ENCODE measurements at regions not wholly inside any gene's neighbourhood (a gene's known extent, or its start where the extent isn't known, plus 50 kb on each side); places are given as distances from the start of the nearest gene placed in this dataset.

- no peak overlapping the region for H3K4me3 ChIP-seq
- H3K27ac ChIP-seq = no peak overlapping the region
- H3K27me3 ChIP-seq = no peaks in the 10 kb centered on the region
- H3K36me3 ChIP-seq = no peaks in the 10 kb centered on the region
- TF ChIP-seq, protein P1, sequence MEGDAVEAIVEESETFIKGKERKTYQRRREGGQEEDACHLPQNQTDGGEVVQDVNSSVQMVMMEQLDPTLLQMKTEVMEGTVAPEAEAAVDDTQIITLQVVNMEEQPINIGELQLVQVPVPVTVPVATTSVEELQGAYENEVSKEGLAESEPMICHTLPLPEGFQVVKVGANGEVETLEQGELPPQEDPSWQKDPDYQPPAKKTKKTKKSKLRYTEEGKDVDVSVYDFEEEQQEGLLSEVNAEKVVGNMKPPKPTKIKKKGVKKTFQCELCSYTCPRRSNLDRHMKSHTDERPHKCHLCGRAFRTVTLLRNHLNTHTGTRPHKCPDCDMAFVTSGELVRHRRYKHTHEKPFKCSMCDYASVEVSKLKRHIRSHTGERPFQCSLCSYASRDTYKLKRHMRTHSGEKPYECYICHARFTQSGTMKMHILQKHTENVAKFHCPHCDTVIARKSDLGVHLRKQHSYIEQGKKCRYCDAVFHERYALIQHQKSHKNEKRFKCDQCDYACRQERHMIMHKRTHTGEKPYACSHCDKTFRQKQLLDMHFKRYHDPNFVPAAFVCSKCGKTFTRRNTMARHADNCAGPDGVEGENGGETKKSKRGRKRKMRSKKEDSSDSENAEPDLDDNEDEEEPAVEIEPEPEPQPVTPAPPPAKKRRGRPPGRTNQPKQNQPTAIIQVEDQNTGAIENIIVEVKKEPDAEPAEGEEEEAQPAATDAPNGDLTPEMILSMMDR (IDR thresholded peaks at IDR 0.05) = no peak
- TF ChIP-seq POLR2A (IDR thresholded peaks at IDR 0.05) = no peak
- no peaks in the 10 kb centered on the region for H3K9me3 ChIP-seq
- DNase-seq = no peak
- H3K4me1 ChIP-seq = no peaks in the 10 kb centered on the region
- intact Hi-C loops (cut with DNase I) = no loop called here
These were observed 855.6 kb downstream of the SLC16A7 start for GRCh38 chr12:60451457-60451856.

GRCh38 chr12:60465060-60465459 lies 869.2 kb downstream of the SLC16A7 start:
- H3K27ac ChIP-seq = no peak overlapping the region
- H3K4me1 ChIP-seq = no peaks in the 10 kb centered on the region
- no peaks in the 10 kb centered on the region for H3K9me3 ChIP-seq
- H3K27me3 ChIP-seq = no peaks in the 10 kb centered on the region
- H3K36me3 ChIP-seq = no peaks in the 10 kb centered on the region
- no peak for TF ChIP-seq POLR2A (IDR thresholded peaks at IDR 0.05)
- TF ChIP-seq, protein P1 (IDR thresholded peaks at IDR 0.05) = no peak
- no peak for DNase-seq
- no peak overlapping the region for H3K4me3 ChIP-seq
- intact Hi-C loops (cut with DNase I) = no loop called here

- no peaks in the 10 kb centered on the region for H3K4me1 ChIP-seq
- no peak overlapping the region for H3K4me3 ChIP-seq
- DNase-seq = no peak
- TF ChIP-seq, protein P1 (IDR thresholded peaks at IDR 0.05) = no peak
- no peak overlapping the region for H3K27ac ChIP-seq
- H3K9me3 ChIP-seq = no peaks in the 10 kb centered on the region
- no peaks in the 10 kb centered on the region for H3K27me3 ChIP-seq
- no peaks in the 10 kb centered on the region for H3K36me3 ChIP-seq
- WGBS, 2 donors = 89 to 95% methylated on average over 5 of the region's 5 CpGs
- intact Hi-C loops (cut with DNase I) = no loop called here
These were observed 872.7 kb downstream of the SLC16A7 start for GRCh38 chr12:60468546-60468945.

GRCh38 chr12:60475825-60476224 lies 880.0 kb downstream of the SLC16A7 start:
- Histone ChIP-seq H3K36me3 (no peaks in the 10 kb centered on the region), H3K4me3 (no peak overlapping the region), H3K4me1 (no peaks in the 10 kb centered on the region), H3K9me3 (no peaks in the 10 kb centered on the region), H3K27ac (no peak overlapping the region), H3K27me3 (no peaks in the 10 kb centered on the region)
- WGBS, 2 donors = 71 to 87% methylated on average over 3 of the region's 3 CpGs
- intact Hi-C loops (cut with DNase I) = no loop called here
- DNase-seq = no peak
- no peak for TF ChIP-seq POLR2A (IDR thresholded peaks at IDR 0.05)
- TF ChIP-seq, protein P1 (IDR thresholded peaks at IDR 0.05) = no peak

DNA sequence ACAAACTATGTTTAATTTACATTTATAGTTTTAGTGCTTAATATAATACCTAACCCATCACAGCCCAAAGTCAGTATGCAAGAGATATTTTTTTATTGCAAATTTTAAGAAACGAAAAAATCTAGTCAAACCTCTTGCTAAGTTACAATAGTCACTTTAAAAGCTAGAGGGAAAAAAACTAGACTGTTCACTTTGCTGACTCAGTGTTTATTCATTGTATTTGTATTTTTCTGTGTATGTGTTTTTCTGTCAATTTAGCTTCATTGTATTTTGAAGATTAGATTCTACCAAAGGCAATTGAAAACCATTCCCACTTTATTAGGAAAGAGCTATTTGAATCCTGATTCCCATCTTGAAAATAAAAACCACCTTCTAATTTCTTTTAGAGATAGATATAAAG lies 891.5 kb downstream of the SLC16A7 start:
- no peaks in the 10 kb centered on the region for H3K27me3 ChIP-seq
- H3K36me3 ChIP-seq = no peaks in the 10 kb centered on the region
- intact Hi-C loops (cut with DNase I) = no loop called here
- no peak overlapping the region for H3K27ac ChIP-seq
- H3K4me3 ChIP-seq = no peak overlapping the region
- no peak for DNase-seq
- TF ChIP-seq, protein P1 (IDR thresholded peaks at IDR 0.05) = no peak
- no peak for TF ChIP-seq POLR2A (IDR thresholded peaks at IDR 0.05)
- 67 to 68% methylated on average over 1 of the region's 1 CpG for WGBS, 2 donors
- H3K9me3 ChIP-seq = no peaks in the 10 kb centered on the region
- H3K4me1 ChIP-seq = no peaks in the 10 kb centered on the region
